GM19238 (cell line): ENCODE measurements at regions not wholly inside any gene's neighbourhood (a gene's known extent, or its start where the extent isn't known, plus 50 kb on each side); places are given as distances from the start of the nearest gene placed in this dataset.
"Not testable (repeated sequence)": the region's sequence is repeated elsewhere in the genome, so short reads cannot be mapped to it uniquely, and the experiment has no call there.

Experiments
- DNase-seq: peaks from one replicate; pipeline ENCODE4 v3.0.0; 2011; ENCODE audit warnings: low spot score; ENCODE audit not compliant: insufficient read length

DNA sequence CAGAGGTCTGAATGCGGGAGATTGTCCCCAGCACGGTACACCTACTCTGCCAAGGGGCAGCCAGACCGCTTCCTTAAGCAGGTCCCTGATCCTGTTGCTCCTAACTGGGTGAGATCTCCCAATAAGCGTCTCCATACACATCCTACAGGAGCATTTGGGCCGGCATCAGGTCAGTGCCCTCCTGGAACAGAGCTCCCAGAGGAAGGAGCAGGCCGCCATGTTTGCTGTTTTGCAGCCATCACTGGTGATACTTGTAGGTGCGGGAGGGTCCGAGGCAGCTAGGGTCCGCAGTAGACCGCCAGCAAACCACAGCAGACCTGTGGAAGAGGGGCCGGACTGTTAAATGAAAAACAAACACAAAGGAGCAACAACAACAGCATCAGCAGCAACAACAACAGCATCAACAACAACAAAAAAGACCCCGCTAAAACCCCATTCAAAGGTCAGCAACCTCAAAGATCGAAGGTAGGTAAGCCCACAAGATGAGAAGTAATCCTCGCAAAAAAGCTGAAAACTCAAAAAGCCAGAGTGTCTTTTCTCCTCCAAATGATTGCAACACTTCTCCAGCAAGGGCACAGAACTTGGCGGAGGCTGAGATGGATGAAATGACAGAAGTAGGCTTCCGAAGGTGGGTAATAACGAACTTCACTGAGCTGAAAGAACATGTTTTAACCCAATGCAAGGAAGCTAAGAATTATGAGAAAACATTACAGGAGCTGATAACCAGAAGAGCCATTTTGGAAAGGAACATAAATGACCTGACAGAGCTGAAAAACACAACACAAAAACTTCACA is 79.0 kb upstream of the CDH7 start:
- no peak for DNase-seq

DNA sequence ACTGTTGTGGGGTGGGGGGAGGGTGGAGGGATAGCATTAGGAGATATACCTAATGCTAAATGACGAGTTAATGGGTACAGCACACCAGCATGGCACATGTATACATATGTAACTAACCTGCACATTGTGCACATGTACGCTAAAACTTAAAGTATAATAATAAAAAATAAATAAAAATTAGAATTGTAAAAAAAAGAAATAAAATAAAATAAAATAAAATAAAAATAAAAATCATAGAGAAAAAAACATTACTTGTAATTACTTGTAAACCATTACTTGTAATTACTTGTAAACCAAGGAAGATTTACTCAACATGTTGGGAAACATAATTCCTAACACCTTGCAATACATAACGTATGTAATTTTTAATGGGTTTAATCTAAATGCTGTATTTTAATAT is 80.7 kb upstream of the CDH7 start:
- not testable (repeated sequence) for DNase-seq

DNA sequence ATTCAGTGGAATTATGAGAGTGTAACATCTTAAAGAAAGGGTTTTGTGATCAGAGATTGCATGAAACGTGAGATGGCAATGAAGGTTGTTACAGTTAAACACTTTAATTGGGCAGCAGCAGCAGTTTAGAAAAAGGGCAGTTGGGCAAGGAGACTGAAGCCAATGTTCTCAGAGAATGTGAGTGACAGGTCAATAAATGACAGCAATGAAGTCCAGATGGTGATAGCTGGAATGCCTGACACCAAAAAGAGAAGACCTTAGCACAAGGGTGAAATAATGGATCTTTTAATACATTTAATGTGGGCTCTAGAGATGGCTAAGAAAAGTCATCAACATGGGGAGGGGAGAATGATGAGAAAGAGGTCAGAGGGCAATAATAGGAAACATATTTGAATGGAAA is 89.4 kb upstream of the CDH7 start:
- DNase-seq = no peak

DNA sequence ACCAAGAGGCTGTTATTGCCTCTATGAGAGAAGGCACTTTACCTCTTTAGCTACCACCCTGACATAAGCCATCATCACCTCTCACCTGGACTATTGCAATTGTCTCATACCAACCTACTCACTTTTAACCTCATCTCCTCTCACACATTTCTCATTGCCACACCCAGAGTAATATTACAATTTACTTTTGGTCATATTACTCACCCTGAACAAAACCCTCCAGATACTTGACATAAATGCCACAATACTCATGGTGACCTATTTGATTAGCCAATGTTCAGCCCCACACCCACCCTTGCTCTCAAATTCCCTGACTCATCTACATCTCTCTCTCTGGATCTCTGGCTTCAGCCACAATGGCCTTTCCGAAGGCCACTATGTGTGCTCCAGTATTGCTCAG is 90.9 kb upstream of the CDH7 start:
- DNase-seq = no peak

DNA sequence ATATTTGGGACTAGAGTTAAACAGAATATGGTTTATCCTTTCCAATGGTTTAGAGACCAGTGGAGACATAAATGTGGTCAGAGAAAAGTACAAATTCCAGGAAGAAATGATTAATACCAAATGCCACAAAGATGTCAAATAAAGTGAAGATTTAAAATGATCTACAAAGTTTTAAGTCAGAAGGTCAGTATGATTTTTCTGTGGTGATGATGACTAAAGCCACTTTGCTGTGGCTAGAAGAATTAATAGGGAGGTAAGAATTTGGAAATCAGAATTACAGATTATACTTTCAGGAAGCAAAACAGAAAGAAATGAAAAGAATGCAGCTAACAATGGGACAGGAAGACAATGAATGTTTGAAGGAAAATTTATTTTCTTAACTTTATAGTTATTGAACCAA is 91.5 kb upstream of the CDH7 start:
- no peak for DNase-seq

DNA sequence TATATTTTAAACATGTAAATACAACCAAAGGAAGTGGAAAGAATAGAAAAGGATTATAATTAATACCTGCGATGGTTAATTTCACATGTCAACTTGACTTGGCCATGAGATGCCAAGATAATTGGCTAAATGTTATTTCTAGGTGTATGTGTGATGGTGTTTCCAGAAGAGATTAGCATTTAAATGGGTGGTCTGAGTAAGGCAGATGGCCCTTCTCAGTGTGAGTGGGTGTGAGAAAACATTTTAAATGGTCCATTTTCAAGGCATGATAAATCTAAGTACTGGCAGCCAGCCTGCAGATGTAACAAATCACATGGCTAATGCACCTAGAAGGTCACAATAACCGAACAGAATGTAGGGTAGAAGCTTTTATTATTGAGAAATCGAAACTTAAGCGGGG is 99.6 kb upstream of the CDH7 start:
- DNase-seq = no peak

DNA sequence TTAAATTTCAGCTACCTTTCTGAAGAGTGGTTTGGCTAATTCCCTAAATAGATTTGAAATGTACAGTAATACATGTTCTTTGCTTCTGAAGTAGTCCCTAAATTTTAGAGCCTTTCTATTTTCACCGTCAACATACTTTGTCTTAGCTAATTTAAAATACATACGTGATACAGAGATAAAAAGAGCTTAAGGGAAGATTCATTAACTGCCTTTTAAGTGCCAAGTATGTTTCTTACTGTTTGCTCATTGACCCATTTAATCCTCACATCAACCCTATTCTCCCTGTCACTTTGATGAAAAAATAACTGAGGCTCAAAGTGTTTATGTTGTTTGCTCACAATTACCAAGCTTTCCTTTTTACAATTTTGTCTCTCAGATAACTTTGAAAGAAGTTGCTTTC is 118.6 kb upstream of the CDH7 start:
- no peak for DNase-seq

DNA sequence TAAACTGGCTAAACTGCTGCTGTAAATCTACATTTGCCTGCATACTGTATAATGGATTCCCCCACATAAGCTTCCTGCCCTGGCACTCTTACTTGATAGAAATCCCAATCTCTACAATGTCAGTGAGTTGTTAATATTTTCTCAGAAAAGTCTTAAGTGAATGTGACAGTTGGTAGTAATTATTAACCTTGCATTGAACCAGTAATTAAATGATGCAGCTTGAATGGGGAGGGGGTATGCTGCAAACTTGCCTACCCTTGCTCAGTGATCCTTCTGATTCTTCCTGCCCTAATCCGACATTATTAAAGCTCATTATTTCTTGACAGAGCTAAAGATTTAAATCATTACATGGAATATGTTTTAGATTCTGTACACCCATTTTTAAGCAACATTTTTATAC is 119.0 kb upstream of the CDH7 start:
- no peak for DNase-seq

DNA sequence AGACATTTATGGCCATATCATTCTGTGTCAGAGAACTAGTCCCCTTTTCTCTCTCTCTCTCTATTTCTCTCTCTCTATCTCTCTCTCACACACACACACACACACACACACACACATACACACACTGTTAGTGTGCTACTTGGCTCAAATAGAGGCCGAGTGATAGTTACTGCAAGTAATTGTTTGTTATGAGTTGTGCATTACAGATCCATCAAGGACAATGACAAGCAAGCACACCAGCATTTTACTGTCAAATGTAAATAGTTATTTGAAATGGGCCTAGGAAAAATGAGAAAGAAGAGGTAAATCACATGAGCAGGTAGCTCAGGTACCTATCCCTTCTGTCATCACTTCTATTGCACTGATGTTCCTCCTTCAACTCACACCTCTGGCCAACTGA is 122.4 kb upstream of the CDH7 start:
- no peak for DNase-seq

DNA sequence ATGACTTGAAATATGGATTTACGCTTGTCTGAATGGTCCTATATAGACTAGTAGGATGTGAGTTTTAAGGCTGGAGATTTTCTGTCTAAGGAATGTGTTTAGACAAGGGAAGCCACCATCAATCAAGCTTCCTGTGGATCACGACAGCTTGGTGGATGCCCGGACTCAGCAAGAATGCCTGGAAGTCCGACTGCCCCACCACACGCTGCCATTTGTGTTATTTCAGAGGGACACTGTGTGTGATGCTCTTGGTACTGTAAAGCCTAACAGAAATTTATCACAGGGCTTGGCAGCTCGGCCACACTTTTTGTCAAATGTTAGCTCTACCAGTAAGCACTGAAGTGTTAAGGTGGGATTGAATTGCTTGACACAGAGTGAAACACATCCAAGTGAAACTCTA is 127.1 kb upstream of the CDH7 start:
- no peak for DNase-seq

DNA sequence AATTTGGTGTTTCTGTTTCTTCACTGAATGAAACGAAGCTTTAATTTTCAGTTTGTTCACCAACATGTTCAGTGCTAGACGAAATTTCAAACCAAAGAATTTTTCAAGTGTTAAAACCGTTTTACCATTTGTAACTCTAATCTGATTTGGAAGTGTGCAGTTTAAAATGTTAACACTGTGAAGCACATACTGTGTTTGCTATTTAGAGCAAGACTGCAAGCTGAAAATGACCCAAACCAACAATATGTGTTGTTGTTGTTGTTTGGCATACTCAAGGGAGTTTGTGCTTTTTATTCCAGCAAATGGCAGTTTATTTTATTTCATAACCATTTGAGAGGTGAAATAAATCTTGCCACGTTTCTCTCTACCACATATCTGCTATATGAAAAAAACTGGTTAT is 128.4 kb upstream of the CDH7 start:
- DNase-seq = no peak

DNA sequence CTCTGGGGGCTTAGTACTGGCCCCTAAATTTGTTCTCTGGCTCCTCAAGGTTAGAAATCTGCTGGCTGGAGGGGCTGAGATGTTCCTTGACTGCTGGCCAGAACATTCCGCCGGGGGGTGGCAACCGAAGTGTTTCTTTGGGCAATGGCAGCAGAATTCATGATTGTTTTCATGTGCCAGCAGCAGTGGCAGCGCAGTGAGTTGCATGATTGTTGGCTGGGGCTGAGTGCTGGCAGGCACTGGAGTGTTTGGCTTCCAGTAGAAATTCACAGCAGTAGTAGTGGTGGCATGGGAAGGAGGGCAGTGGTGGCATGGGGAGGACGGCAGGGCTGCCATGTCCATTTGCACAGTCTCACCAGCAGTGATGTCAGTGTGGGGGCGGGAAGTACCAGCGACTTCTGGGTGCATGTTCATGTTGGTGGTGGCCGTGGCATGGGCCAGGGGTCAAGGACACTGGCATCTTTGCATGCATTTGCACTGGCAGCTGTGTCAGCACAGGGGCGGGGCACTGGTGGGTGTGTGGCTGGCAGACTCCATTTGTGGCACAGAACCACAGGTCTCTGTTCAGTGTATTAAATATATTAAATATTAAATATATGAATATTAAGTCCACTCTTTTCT is 130.6 kb upstream of the CDH7 start:
- no peak for DNase-seq

DNA sequence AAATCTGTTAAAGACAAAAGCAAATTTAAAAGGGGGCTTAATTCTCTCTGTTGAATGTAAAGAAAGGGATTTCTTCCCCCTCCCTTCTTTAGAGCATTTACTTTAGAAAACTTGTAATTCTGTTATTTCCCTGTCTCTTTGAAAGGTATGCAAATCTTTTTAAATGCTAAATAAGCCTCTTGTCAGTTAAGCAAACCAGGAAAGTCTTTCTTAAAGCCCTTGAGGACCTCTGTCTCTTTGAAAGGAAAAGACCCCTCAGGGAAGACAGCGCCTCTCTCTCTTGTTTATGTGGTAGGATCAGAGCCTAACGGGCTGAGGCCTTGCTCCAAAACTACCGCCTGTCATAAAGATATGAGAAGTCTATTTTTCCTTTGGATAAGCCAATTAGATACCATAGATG is 139.9 kb upstream of the CDH7 start:
- DNase-seq = no peak

DNA sequence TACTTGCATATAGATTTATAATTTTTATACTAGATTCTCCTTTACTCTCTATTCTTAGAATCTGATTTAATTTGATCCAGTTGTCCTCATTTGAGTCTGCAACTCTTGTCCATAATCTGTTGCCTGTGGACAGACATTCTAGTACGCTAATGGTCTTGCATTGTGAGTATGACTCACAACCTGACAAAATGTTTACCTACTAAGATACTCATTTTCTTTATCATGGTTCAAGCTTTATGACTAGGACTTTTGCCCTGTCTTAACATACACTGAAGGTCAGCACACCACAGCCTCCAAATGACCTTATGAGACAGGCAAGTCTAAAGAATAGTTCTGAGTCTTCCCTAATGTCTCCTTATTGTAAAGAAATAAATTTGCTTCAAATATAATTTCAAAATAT is 142.3 kb upstream of the CDH7 start:
- DNase-seq = no peak

DNA sequence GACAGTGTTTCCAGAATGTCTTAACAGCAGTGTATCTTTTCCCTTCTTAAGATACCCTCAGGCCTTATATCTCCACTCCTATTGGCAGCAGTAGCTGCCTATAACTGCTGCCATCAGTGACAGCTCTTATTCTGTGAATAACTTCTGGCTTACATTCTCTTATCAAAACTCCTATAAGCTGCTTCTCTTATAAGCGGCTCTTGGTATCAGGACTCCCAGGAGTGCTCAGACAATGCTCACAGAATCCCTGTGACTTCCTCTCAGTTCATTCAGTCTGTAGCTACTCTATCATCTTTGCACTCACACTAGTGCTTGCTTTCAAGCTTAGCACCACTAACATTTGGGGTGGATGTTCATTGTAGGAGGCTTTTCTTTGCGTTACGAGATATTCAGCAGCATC is 143.7 kb upstream of the CDH7 start:
- no peak for DNase-seq

DNA sequence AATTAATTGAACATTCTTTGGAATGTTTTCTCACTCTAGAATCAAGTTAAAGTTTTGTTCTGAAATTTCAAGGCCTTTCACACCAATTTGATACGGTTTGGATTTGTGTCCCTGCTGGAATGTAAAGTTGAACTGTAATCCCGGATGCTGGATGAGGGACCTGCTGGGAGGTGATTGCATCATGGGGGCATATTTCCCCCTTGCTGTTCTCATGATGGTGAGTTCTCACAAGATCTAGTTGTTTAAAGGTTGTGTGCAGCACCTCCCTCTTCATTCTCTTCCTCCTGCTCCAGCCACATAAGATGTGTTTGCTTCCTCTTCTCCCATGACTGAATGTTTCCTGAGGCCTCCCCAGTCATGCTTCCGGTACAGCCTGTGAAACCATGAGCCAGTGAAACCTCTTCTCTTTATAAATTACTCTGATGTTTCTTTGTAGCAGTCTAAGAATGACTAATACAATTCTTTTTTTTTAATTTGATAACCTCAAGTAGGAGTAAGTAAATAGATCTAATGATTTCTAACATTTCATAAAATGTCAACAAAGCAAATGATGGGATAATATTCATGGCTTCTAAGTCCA is 144.2 kb upstream of the CDH7 start:
- no peak for DNase-seq

DNA sequence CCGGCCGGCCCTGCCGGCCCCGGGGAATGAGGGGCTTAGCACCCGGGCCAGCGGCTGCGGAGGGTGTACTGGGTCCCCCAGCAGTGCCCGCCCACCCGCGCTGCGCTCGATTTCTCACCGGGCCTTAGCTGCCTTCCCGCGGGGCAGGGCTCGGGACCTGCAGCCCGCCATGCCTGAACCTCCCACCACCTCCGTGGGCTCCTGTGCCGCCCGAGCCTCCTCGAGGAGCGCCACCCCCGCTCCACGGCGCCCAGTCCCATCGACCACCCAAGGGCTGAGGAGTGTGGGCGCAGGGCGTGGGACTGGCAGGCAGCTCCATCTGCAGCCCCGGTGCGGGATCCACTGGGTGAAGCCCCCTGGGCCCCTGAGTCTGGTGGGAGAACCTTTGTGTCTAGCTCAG is 145.5 kb upstream of the CDH7 start:
- DNase-seq = not testable (repeated sequence)

DNA sequence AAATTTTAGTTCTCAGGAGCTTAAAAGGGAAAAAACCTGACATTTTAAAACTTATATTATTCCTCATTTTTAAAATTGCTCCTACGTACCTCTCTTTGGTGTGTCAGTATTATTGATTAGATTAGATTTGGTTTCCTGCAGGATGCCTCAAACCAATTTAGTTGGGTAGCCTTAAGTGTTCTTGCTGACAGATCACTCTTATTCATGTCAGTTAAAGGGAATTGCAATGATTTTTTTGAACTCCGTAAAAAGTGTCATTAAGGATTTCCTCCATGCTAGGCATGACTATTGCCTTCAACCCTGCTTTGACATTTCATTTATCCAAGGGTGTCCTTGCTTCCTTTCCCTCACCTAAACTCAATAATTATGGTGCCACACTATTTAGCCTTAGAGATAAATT is 149.0 kb upstream of the CDH7 start:
- no peak for DNase-seq

DNA sequence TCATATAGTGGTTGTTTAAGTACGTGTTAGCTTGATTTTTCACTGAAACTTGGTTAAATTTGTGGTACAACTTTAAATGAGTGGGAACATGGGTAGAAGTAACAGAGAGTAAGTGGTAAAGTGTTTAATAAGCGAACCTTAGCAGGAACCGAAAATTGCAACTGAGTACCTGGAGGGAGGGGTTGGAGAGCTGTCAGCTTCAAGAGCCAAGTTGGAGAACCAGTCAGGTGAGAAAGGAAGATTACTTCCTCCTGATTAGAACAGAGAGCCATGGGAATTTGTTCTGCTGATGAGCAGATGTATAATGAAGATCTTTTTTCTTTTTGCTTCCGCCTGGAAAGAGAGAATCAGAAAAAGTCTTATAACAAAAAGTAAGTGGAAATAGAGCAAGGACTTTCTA is 158.4 kb upstream of the CDH7 start:
- no peak for DNase-seq

DNA sequence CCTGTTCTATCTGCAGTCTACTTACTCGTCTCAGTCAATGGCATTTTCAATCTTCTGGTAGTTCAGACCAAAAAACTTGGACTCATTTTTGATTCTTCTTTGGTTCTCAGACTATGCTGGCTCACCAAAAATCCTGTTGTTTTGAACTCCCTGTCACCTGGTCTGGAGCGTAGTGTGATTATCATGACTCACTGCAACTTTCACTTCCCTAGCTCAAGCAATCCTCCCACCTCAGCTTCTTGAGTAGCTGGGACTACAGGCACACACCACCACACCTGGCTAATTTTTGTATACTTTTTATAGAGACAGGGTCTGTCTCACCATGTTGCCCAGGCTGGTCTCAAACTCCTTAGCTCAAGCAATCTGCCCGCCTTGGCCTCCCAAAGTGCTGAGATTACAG is 163.3 kb upstream of the CDH7 start:
- no peak for DNase-seq

DNA sequence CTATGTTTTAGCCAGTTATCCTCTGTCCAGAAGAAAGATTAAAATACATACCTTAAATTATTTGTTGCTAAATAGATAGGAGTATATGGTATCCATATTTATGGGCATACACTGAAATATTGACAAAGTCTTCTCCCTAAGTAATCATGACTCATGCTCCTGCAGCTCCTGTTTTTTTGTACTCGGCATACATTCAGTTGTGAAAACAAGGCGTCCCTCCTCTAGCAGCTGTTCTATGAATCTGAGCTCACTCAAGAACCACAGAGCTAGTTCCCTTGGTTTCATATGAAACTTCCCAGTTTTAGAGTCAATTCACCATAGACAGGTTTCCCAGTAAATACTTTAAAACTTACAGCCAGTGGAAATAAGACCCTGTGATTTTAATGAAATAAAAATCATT is 168.7 kb upstream of the CDH7 start:
- DNase-seq = not testable (repeated sequence)

DNA sequence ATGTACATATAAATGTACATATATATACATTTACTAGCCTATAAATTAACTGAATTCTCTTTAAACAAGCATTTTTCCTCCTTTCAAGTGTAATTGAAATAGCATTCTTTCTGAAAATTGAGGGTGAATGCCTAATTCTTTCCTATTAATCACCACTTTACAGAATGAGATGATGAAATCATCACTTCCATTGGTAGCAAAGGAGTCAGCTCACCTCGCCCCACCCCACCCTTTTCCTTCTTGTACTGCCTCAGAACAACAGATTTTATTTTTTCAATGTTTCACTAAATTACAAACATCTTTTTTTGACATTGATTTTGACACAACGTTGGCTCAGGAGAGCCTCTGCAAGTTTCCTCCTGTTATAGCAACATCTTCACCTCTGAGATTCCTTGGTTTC is 181.9 kb upstream of the CDH7 start:
- DNase-seq = no peak

DNA sequence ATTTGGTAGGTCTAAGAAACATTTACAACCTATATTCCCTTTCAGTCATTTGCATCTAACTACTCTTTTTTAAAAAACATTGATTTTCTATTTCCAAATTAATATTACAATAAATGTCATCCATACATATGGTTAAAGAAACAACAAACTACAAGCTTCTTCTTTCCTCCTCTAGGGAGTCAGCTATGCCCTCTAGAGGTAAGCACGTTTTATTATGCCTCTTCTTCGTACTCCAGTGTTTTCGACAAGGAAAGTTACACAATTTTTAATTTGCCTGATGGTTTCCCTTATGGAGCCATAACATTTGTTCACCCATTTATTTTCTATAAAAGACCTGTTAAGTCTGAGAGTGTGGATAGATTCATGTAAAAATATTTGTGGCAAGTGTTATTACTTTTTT is 183.4 kb upstream of the CDH7 start:
- no peak for DNase-seq
